HG02798 (cell line): ENCODE measurements at regions not wholly inside any gene's neighbourhood (a gene's known extent, or its start where the extent isn't known, plus 50 kb on each side); places are given as distances from the start of the nearest gene placed in this dataset.
"Not testable (repeated sequence)": the region's sequence is repeated elsewhere in the genome, so short reads cannot be mapped to it uniquely, and the experiment has no call there.

Experiments used
- ATAC-seq: cut with Tn5 transposase; IDR thresholded peaks from one replicate; pipeline ENCODE4 v1.9.1; 2021; ENCODE audit warnings: mild to moderate bottlenecking; ENCODE audit not compliant: unreplicated experiment, poor library complexity

GRCh38 chr3:115381931-115382330 is 234.8 kb upstream of the ZBTB20 start:
- no peak for ATAC-seq

- ATAC-seq, result no peak
Observed at GRCh38 chr3:115384381-115384780, 237.3 kb upstream of the ZBTB20 start.

GRCh38 chr3:115385774-115386730 is 237.3 kb upstream of the GAP43 start:
- ATAC-seq, result no peak

GRCh38 chr3:115388166-115388565 is 235.1 kb upstream of the GAP43 start:
- no peak for ATAC-seq

- ATAC-seq, result no peak
Observed at GRCh38 chr3:115388811-115389210, 234.5 kb upstream of the GAP43 start.

GRCh38 chr3:115396801-115397200 is 226.5 kb upstream of the GAP43 start:
- no peak for ATAC-seq

GRCh38 chr3:115397433-115397832 is 225.9 kb upstream of the GAP43 start:
- no peak for ATAC-seq

GRCh38 chr3:115398506-115398905 is 224.8 kb upstream of the GAP43 start:
- no peak for ATAC-seq

GRCh38 chr3:115399750-115400149 is 223.6 kb upstream of the GAP43 start:
- no peak for ATAC-seq

GRCh38 chr3:115401298-115401697 is 222.0 kb upstream of the GAP43 start:
- ATAC-seq, result no peak

- ATAC-seq, result no peak
Observed at GRCh38 chr3:115401851-115402501, 221.3 kb upstream of the GAP43 start.

- no peak for ATAC-seq
Observed at GRCh38 chr3:115402651-115403050, 220.7 kb upstream of the GAP43 start.

- ATAC-seq, result no peak
Observed at GRCh38 chr3:115403786-115404185, 219.5 kb upstream of the GAP43 start.

GRCh38 chr3:115409596-115409995 is 213.7 kb upstream of the GAP43 start:
- no peak for ATAC-seq

- not testable (repeated sequence) for ATAC-seq
Observed at GRCh38 chr3:115414610-115415009, 208.7 kb upstream of the GAP43 start.

- no peak for ATAC-seq
Observed at GRCh38 chr3:115415246-115415996, 207.9 kb upstream of the GAP43 start.

- ATAC-seq, result no peak
Observed at GRCh38 chr3:115418583-115418982, 204.7 kb upstream of the GAP43 start.

- no peak for ATAC-seq
Observed at GRCh38 chr3:115420086-115420485, 203.2 kb upstream of the GAP43 start.

GRCh38 chr3:115423170-115423569 is 200.1 kb upstream of the GAP43 start:
- no peak for ATAC-seq

- ATAC-seq, result no peak
Observed at GRCh38 chr3:115428841-115429240, 194.5 kb upstream of the GAP43 start.

- no peak for ATAC-seq
Observed at GRCh38 chr3:115436767-115437301, 186.5 kb upstream of the GAP43 start.
